Small intestine (tissue), 7 donors: ENCODE measurements at regions not wholly inside any gene's neighbourhood (a gene's known extent, or its start where the extent isn't known, plus 50 kb on each side); places are given as distances from the start of the nearest gene placed in this dataset.
A peak's percentile ranks its signal among the peaks of the same experiment; 100 is the strongest.

ENCODE experiments used
- DNase-seq, 2 donors: peaks; one replicate each; pipeline versions ENCODE4 v3.0.0 to v3.0.0-alpha.2; 2013
- FAIRE-seq: peaks from 2 replicates; lab custom pipeline; 2012; peaks lifted over from hg19 to GRCh38; lab: Jason Lieb, UNC
- H3K27ac ChIP-seq, 3 donors: one replicate each; pipeline ENCODE4 v1.5.1; 2013; ENCODE audit warnings: low read length in 2 of 3, mild to moderate bottlenecking in 2 of 3, control low read depth in 1 of 3, inconsistent platforms in 1 of 3, low read depth in 1 of 3, moderate library complexity in 1 of 3
- H3K27me3 ChIP-seq, 3 donors: one replicate each; pipeline ENCODE4 v1.6.1; 2013; ENCODE audit warnings: low read length in 3 of 3, inconsistent platforms in 1 of 3; ENCODE audit not compliant: control insufficient read depth in 3 of 3, insufficient read depth in 3 of 3
- H3K36me3 ChIP-seq, 3 donors: one replicate each; pipeline ENCODE4 v1.6.1; 2013; ENCODE audit warnings: low read length in 3 of 3, inconsistent platforms in 1 of 3, low read depth in 1 of 3, mild to moderate bottlenecking in 1 of 3, moderate library complexity in 1 of 3; ENCODE audit not compliant: control insufficient read depth in 3 of 3, insufficient read depth in 2 of 3
- H3K4me1 ChIP-seq, 3 donors: one replicate each; pipeline ENCODE4 v1.6.1; 2013; ENCODE audit warnings: low read length in 2 of 3, inconsistent platforms in 1 of 3, low read depth in 1 of 3, mild to moderate bottlenecking in 1 of 3, moderate library complexity in 1 of 3; ENCODE audit not compliant: control insufficient read depth in 3 of 3, insufficient read depth in 2 of 3
- H3K4me3 ChIP-seq, 3 donors: one replicate each; pipeline ENCODE4 v1.5.1; 2013; ENCODE audit warnings: low read length in 3 of 3, control low read depth in 1 of 3, inconsistent platforms in 1 of 3, low read depth in 1 of 3, mild to moderate bottlenecking in 1 of 3, moderate library complexity in 1 of 3
- H3K9me3 ChIP-seq, 2 donors: one replicate each; pipeline ENCODE4 v1.6.1; 2013; ENCODE audit warnings: low read depth in 1 of 2, low read length in 1 of 2; ENCODE audit not compliant: control insufficient read depth in 2 of 2, insufficient read depth in 1 of 2
- WGBS, 3 donors: extraction: QIAGEN DNeasy Blood & Tissue Kit; methylation state at CpG; one replicate each; pipeline ENCODE4 v1.1.7; 2013; 5-methylcytosine and 5-hydroxymethylcytosine counted together
- donor health status: healthy with polysubstance abuse.
- donor health status: control.
- donor health status: control.
- donor health status: Bipolar disorder and iron deficiency.
- donor health status: healthy.

- no peak for DNase-seq
- H3K9me3 ChIP-seq, result no peaks in the 10 kb centered on the region
- H3K4me1 ChIP-seq, result no peaks in the 10 kb centered on the region
- no peaks in the 10 kb centered on the region for H3K27me3 ChIP-seq
- H3K27ac ChIP-seq, result no peak overlapping the region
- H3K4me3 ChIP-seq, result no peak overlapping the region
- H3K36me3 ChIP-seq, result no peaks in the 10 kb centered on the region
- FAIRE-seq, result no peak
These were observed 552.0 kb upstream of the CLINT1 start for GRCh38 chr5:158410976-158411375.

- Histone ChIP-seq H3K4me1 (no peaks in the 10 kb centered on the region), H3K27me3 (no peaks in the 10 kb centered on the region), H3K27ac (no peak overlapping the region), H3K4me3 (no peak overlapping the region), H3K36me3 (no peaks in the 10 kb centered on the region), H3K9me3 (peaks cover 0 to 4% of the 10 kb centered on the region in 2 donors)
- no peak for FAIRE-seq
- no peak for DNase-seq
These were observed 550.6 kb upstream of the CLINT1 start for GRCh38 chr5:158409507-158409906.

GRCh38 chr5:158407824-158408195 is 548.9 kb upstream of the CLINT1 start:
- no peaks in the 10 kb centered on the region for H3K4me1 ChIP-seq
- no peak overlapping the region for H3K4me3 ChIP-seq
- H3K27me3 ChIP-seq, result no peaks in the 10 kb centered on the region
- no peak for DNase-seq
- FAIRE-seq, result no peak
- no peak overlapping the region for H3K27ac ChIP-seq
- H3K36me3 ChIP-seq, result no peaks in the 10 kb centered on the region
- peaks cover 0 to 13% of the 10 kb centered on the region in 2 donors for H3K9me3 ChIP-seq

- FAIRE-seq, result no peak
- 65 to 83% (median 81%) methylated on average over 4 of the region's 4 CpGs for WGBS, 3 donors
These were observed 548.2 kb upstream of the CLINT1 start for GRCh38 chr5:158406884-158407823.

GRCh38 chr5:158398360-158399201 is 539.6 kb upstream of the CLINT1 start:
- H3K36me3 ChIP-seq, result no peaks in the 10 kb centered on the region
- no peak overlapping the region for H3K4me3 ChIP-seq
- no peak overlapping the region for H3K27ac ChIP-seq
- H3K27me3 ChIP-seq, result no peaks in the 10 kb centered on the region
- 56 to 58% (median 57%) methylated on average over 6 of the region's 6 CpGs for WGBS, 3 donors
- DNase-seq (no peak), FAIRE-seq (no peak)
- no peaks in the 10 kb centered on the region for H3K4me1 ChIP-seq
- peaks cover 0 to under 1% of the 10 kb centered on the region in 2 donors for H3K9me3 ChIP-seq

More at GRCh38 chr5:158406884-158407823, 548.2 kb upstream of the CLINT1 start:
- H3K4me3 ChIP-seq, result no peak overlapping the region
- no peaks in the 10 kb centered on the region for H3K27me3 ChIP-seq
- H3K36me3 ChIP-seq, result no peaks in the 10 kb centered on the region
- no peak for DNase-seq
- peaks cover 0 to 13% of the 10 kb centered on the region in 2 donors for H3K9me3 ChIP-seq
- no peaks in the 10 kb centered on the region for H3K4me1 ChIP-seq
- no peak overlapping the region for H3K27ac ChIP-seq

- H3K36me3 ChIP-seq, result no peaks in the 10 kb centered on the region
- DNase-seq, result peak in 1 of 2 donors; percentile 5
- no peak overlapping the region for H3K27ac ChIP-seq
- FAIRE-seq, result no peak
- H3K4me3 ChIP-seq, result no peak overlapping the region
- no peaks in the 10 kb centered on the region for H3K9me3 ChIP-seq
- 59 to 81% (median 66%) methylated on average over 6 of the region's 6 CpGs for WGBS, 3 donors
- no peaks in the 10 kb centered on the region for H3K4me1 ChIP-seq
- no peaks in the 10 kb centered on the region for H3K27me3 ChIP-seq
These were observed 538.3 kb upstream of the CLINT1 start for GRCh38 chr5:158397278-158397677.

GRCh38 chr5:158394102-158394501 is 535.2 kb upstream of the CLINT1 start:
- DNase-seq (no peak), FAIRE-seq (no peak)
- Histone ChIP-seq H3K4me1 (no peaks in the 10 kb centered on the region), H3K27me3 (no peaks in the 10 kb centered on the region), H3K36me3 (no peaks in the 10 kb centered on the region), H3K4me3 (no peak overlapping the region), H3K9me3 (no peaks in the 10 kb centered on the region), H3K27ac (no peak overlapping the region)

- no peaks in the 10 kb centered on the region for H3K4me1 ChIP-seq
- H3K4me3 ChIP-seq, result no peak overlapping the region
- H3K9me3 ChIP-seq, result no peaks in the 10 kb centered on the region
- H3K36me3 ChIP-seq, result no peaks in the 10 kb centered on the region
- H3K27me3 ChIP-seq, result no peaks in the 10 kb centered on the region
- H3K27ac ChIP-seq, result no peak overlapping the region
- FAIRE-seq (no peak), DNase-seq (peak in 1 of 2 donors; percentile 20)
- WGBS, 3 donors, result 69 to 73% (median 70%) methylated on average over 3 of the region's 3 CpGs
These were observed 534.5 kb upstream of the CLINT1 start for GRCh38 chr5:158393457-158393856.
